ENCODE measurements at regions not wholly inside any gene's neighbourhood (a gene's known extent, or its start where the extent isn't known, plus 50 kb on each side); places are given as distances from the start of the nearest gene placed in this dataset.

GRCh38 chr12:116381240-116381743 lies 103.8 kb upstream of the MED13L start:
- no peak for TF ChIP-seq CTCF (IDR thresholded peaks at IDR 0.05; ENCODE audit: poor library complexity, severe bottlenecking)
- Histone ChIP-seq H3K9me3 (ENCODE audit: severe bottlenecking) (no peaks in the 10 kb centered on the region), H3K27me3 (ENCODE audit: insufficient read depth, poor library complexity, severe bottlenecking) (no peaks in the 10 kb centered on the region), H3K27ac (ENCODE audit: poor library complexity, severe bottlenecking) (peak overlapping the region; percentile 64), H3K4me1 (ENCODE audit: insufficient read depth, poor library complexity, severe bottlenecking) (peaks cover 40% of the 10 kb centered on the region), H3K36me3 (ENCODE audit: low read depth) (no peaks in the 10 kb centered on the region), H3K4me3 (ENCODE audit: severe bottlenecking) (no peak overlapping the region)
- ATAC-seq (ENCODE audit: low read depth) (no peak), DNase-seq (ENCODE audit: low spot score) (no peak)

GRCh38 chr12:116381744-116382685 lies 104.5 kb upstream of the MED13L start:
- DNase-seq (ENCODE audit: low spot score) (no peak), ATAC-seq (ENCODE audit: low read depth) (peak; percentile 78)
- H3K36me3 ChIP-seq (ENCODE audit: low read depth), result no peaks in the 10 kb centered on the region
- peaks cover 33% of the 10 kb centered on the region for H3K4me1 ChIP-seq (ENCODE audit: insufficient read depth, poor library complexity, severe bottlenecking)
- no peaks in the 10 kb centered on the region for H3K27me3 ChIP-seq (ENCODE audit: insufficient read depth, poor library complexity, severe bottlenecking)
- H3K4me3 ChIP-seq (ENCODE audit: severe bottlenecking), result no peak overlapping the region
- no peaks in the 10 kb centered on the region for H3K9me3 ChIP-seq (ENCODE audit: severe bottlenecking)
- TF ChIP-seq CTCF (IDR thresholded peaks at IDR 0.05; ENCODE audit: poor library complexity, severe bottlenecking), result no peak
- H3K27ac ChIP-seq (ENCODE audit: poor library complexity, severe bottlenecking), result peak overlapping the region; percentile 64

- H3K36me3 ChIP-seq (ENCODE audit: low read depth), result no peaks in the 10 kb centered on the region
- DNase-seq (ENCODE audit: low spot score) (no peak), ATAC-seq (ENCODE audit: low read depth) (peak; percentile 77)
- H3K27me3 ChIP-seq (ENCODE audit: insufficient read depth, poor library complexity, severe bottlenecking), result no peaks in the 10 kb centered on the region
- H3K27ac ChIP-seq (ENCODE audit: poor library complexity, severe bottlenecking), result peak overlapping the region; percentile 64
- H3K9me3 ChIP-seq (ENCODE audit: severe bottlenecking), result no peaks in the 10 kb centered on the region
- no peak overlapping the region for H3K4me3 ChIP-seq (ENCODE audit: severe bottlenecking)
- peaks cover 25% of the 10 kb centered on the region for H3K4me1 ChIP-seq (ENCODE audit: insufficient read depth, poor library complexity, severe bottlenecking)
- TF ChIP-seq CTCF (IDR thresholded peaks at IDR 0.05; ENCODE audit: poor library complexity, severe bottlenecking), result no peak
These were observed 105.4 kb upstream of the MED13L start for GRCh38 chr12:116382686-116383530.

- DNase-seq (ENCODE audit: low spot score) (no peak), ATAC-seq (ENCODE audit: low read depth) (no peak)
- H3K36me3 ChIP-seq (ENCODE audit: low read depth), result no peaks in the 10 kb centered on the region
- H3K27me3 ChIP-seq (ENCODE audit: insufficient read depth, poor library complexity, severe bottlenecking), result no peaks in the 10 kb centered on the region
- H3K4me1 ChIP-seq (ENCODE audit: insufficient read depth, poor library complexity, severe bottlenecking), result peaks cover 25% of the 10 kb centered on the region
- no peaks in the 10 kb centered on the region for H3K9me3 ChIP-seq (ENCODE audit: severe bottlenecking)
- no peak overlapping the region for H3K27ac ChIP-seq (ENCODE audit: poor library complexity, severe bottlenecking)
- TF ChIP-seq CTCF (IDR thresholded peaks at IDR 0.05; ENCODE audit: poor library complexity, severe bottlenecking), result no peak
- H3K4me3 ChIP-seq (ENCODE audit: severe bottlenecking), result no peak overlapping the region
These were observed 106.7 kb upstream of the MED13L start for GRCh38 chr12:116384175-116384574.

Measured in RWPE2 (cell line).